Stimulated activated CD8-positive, alpha-beta memory T cell treated with anti-CD3 and anti-CD28 coated beads, Interleukin-4, amount 100 ng/mL, for 24 hours (primary cell): ENCODE measurements at regions not wholly inside any gene's neighbourhood (a gene's known extent, or its start where the extent isn't known, plus 50 kb on each side); places are given as distances from the start of the nearest gene placed in this dataset.

Source experiments
- DNase-seq: peaks from one replicate; pipeline ENCODE4 v3.0.0-alpha.2; 2020; ENCODE audit warnings: low read depth

DNA sequence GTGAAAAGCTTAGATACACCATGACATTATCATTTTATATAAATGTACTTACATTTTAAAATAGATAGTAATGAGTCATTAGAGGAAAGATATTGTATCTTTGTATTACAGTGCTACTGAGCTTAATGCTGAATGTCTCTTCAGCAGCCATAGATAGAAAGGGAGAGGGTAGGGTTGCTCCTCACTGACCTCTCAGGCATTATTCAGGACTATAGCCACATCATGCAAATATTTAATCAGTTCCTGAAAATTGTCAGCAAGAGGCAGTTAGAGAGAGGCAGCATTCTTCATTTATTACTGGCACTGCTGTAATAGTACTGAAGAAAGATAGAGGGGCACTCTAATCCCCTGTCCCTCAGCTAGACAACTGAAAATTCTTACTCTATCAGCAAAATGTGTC is 242.0 kb upstream of the TANK start:
- DNase-seq: no peak

DNA sequence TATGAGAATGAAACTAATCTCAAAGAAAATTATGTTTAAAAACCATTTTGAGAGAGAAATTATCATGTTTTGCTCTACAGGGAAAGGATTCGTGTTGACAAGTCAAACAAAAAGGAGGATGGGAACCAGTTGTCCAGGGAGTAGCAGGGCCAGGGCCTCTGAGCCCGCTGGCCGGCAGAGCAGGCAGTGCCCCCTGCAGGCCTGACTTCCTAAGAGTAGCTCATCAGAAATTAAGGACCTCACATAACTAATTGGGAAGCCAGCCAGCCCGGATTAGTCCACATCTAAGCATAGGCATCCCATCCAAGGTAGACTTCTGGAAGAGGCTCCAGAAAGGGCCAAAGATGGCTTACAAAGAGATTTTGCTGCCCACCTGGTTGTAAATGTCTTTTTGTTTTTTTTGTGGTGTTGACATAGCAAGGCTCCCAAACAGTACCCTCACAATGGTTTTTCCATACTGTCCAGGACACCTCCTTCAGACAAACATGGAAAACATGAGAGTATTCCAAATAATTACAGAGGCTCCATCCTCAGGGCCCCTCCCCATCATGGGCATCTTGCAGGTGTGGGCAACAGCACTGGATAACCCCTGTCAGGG is 241.2 kb upstream of the TANK start:
- DNase-seq: peak; percentile 3

DNA sequence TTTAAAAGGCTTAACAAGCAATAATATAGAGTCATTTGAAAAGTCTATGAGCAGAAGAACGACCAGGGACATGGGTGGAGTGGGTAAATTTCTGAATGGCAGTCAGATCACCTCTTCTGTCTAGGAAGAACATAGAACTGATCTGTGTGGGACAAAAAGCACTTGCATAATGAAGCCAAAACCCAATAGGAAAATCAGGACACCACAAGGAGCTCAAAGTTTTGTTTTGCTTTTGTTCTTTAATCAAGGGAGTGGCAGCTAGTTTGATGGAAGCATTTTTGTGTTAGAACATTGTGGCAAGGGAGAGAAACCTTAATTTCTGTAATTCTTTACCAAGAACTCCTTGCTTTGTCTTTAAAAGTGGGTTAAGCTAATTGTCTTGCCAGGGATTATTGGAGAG is 240.2 kb upstream of the TANK start:
- no peak for DNase-seq

DNA sequence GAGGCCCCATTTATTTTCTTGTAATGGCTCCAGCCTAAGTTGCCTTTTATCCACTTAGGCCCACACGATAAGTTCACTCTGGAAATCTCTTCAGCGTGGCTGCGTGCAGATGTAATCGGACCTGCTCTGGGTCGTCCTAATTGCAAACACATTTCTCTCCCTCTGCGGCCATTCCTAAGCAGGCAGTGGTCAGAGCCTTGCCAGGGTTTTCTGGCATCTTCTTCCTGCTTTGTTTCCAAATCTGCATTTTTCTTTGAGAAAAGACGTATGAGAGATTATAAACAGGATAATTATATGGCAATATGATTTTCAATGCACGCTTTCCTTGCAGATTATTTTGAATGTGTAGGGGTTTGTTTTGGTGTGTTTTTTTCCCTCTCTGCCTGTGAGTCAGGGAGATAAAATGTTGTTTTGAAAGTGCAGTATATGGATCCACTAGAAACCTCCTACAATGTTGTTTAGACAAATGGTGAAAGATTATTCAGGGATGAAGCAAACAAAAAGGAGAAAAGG is 239.4 kb upstream of the TANK start:
- DNase-seq: no peak

DNA sequence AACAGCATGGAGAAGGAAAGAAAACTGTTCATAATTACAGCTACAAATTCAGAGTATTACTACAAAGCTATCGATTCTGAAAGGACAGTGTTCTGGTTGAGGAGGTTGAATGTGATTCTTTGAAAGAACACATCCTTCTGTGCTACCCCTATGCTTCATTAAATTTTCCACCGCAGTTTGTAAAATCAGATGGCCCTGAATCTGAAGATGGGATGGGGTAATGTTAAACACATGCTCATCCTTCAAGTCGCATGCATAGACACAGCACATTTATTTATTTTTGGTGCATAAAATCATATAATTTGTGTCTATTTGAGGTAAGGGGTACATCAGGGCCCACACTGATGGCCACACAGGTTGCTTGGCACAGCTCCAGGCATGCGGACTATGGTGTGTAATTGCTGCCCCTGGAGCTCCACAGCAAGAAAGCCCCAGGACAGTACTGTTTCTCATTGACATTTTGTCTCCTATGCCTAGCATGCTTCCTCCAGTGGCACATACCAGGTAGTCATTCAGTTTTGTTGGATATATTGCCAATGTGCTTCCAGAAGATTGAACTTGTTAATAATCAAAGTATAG is 238.8 kb upstream of the TANK start:
- no peak for DNase-seq

DNA sequence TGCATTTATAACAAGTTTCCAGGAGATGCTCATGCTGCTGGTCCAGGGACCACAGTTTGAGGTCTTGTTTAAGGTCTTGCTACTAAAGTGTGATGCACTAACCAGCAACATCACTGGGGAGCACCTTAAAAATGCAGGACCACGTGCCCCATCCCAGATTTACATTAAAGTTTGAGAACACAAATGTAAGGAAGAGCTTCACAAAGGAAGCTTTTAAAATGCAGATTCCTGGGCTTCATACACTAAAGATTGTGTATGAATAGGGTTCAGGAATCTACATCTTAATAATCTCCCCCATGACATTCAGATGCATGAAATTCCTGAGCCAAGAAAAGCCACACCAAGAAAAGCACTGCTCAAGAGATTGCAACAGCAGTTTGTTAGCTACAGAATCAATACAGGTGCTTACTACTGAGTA is 235.3 kb upstream of the TANK start:
- DNase-seq: no peak

DNA sequence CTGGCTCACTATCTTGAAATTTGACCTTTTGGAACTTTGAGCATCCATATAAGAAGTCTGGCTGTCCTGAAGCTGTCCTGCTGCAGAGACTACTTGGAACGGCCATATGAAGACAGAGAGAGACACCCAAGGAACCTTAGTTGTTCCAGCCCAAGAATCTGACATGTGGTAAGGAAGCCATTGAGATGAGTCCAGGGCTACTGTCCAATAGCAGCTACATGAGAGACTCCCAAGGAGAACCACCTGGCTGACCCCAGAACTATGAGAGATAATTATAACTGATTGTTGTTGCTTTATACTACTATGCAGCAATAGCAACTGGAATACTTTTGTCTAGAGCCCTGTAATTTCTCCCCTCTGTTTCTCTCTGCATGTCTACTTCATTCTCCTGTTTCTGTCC is 234.3 kb upstream of the TANK start:
- no peak for DNase-seq

DNA sequence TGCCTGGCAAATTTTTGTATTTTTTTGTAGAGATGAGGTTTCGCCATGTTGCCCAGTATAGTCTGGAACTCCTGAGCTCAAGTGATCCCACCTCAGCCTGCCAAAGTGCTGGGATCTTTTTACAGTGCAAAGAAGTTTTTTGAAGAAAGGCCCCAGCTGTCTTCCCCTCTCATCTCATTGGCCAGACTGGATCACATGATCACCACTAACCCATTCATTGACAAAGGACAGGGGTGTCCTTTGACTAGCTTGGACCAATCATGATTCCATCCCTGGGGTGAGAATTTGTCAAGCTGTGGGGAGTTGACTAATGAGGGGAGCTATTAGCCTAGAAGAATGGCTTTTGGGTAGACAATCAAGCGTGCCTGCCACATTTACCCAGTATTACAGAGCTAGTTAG is 232.9 kb upstream of the TANK start:
- no peak for DNase-seq

DNA sequence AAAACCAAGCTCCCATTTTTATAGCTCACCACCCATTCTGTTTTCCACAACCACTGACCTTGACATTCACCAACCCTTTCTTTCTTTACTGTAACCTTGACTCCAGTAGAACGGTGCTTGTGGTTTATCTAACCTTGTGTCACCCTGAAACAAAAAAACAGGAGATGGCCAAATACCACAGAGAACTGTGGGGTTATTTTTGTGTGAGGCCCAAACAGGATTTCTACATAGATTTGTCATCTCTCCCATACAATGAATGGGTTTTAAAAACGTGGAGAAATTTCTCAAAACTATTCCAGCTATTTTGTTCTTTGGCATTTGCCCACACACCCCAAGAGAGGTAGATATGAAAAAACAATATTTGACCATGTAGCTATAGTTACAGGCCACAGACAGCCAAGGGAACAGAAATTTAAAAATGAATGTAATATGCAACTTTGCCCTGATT is 231.3 kb upstream of the TANK start:
- DNase-seq: no peak

DNA sequence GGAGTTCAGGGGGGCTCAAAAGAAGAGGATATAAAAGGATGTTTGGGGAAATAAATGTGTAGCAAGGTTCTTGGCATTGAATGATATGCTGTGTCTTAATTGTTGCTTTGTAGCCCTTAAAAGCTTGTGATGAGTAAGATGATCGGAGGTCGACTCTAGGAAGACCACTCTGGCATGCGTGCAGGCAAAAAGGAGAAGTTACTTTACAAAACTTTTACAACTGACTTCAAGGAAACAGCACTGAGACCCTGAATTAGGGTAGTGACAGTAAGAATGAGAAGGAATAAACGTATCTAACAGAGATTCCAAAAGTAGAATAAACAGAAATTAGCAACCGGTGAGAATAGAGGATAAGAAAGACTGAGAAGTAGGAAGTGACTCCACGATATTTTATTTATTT is 228.7 kb upstream of the TANK start:
- no peak for DNase-seq

DNA sequence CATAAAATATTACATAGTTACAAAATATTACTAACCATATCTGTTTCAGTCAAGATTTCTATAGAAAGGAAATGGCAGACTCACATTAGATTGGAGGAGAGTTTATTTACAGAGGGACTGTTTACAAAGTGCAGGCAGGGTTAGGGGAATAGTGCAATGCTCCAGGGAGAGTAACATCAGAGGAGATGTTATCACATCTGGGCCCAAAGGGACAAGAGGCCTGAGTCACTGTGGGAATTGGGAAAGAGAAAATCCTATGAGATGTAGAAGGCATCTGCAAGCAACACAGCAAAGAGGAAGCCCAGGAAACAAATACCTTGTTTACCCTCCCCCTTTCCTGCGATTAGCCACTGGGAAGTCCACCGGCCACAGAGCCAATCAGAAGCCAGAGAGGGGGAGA is 227.3 kb upstream of the TANK start:
- no peak for DNase-seq

DNA sequence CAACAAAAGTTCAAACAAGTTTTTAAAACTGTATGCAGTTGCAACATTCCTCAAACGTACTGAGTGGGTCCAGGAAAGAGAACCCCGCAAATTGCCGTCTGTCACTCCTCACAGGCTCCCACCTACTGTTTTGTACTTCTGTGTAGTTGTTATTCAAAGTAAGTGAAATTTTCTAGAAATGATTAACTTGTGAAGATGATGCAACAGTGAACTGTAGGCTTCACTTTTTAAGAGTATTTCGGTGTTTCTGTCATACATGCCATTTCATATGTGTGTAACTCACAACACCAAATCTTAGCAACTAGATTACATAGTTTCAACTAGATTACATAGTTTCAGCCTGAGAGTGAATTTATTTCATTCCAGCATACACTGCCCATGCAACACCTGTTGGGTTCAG is 226.0 kb upstream of the TANK start:
- DNase-seq: no peak

DNA sequence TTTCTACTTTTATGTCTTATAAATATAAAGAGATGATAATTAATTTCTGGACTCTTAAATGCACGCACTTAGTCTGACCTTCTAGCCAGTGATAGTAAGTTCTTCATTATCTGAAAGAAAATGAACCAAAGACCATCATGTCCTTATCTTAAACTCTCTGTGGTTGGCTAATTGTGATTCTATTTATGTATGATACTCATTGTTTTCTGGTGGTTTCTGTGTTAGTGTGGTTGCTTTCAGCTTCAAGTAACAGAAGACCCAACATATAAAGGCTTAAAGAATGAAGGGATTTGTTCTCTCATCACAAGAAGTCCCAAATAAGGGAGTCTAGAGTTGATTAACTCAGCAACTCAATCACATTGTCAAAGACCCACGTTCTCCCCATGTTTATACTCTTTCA is 225.2 kb upstream of the TANK start:
- no peak for DNase-seq

DNA sequence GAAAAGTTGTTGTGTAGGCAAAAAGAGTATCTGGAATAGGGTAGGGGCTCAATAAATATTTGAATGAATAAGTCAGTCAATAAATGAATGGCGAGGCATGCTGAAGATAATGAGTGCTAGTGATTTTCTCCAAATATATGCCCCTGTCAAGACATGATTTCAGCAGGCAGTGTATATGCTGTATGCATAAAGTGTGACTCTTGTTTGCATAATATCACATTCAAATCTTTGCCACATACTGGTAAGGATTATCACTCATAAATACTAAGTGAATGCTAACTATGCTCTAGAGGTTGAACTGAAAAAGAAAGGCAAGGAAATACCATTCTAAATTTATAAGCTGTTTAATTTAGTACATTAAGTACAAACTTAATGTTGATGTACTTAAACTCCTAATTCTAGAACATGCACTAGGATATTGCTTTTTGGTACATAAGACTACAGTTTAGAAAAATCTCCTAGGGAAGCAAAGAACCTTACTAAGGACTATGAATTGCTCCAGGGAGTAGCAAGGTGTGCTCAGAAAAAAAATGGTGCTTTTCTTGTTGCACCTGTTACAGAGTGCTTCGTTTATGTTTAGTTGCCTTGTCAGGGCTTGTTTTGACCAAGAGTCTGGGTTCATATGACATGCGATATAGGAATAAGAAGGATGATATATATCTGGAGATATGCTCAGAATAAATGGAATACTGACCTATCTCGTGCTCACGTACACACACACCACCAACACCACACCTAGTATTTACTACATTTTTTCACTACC is 224.0 kb upstream of the TANK start:
- no peak for DNase-seq

DNA sequence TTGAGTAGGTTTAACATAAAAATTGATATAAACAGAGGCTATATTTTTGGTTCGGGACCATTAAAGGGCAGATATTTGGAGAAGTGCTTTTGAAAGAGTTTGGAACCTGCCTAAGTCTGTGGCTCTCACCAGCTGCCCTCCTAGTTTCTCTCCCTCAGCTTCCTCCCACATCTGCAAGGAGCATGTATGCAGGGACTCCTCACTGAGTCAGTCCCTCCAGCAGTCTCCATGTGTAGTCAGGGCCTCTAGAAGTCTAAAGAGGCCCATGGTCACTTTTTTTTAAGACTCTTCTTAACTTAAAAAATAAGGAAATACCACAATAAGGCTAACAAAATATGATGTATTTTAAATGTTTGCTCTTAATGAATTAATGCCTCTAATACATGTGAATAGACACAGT is 220.0 kb upstream of the TANK start:
- no peak for DNase-seq

DNA sequence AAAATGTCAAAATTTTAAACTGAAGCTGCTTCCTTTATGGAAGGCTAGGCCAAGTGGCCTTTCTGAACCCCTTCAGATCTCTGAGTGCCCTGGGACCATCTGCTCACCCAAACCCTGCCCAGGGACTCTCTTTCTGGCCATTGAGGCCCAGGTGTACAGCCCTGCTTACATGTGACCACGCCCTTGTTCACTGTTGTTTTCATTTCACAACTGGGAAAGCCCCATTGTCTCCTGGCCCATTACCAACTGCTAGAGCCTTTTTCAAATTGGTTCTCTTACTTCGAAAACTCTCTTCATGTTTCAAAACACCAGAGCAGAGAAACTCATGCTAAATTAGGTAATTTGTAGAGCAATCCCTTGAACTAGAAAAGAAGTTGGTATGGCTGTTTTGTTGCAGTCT is 219.5 kb upstream of the TANK start:
- DNase-seq: no peak

DNA sequence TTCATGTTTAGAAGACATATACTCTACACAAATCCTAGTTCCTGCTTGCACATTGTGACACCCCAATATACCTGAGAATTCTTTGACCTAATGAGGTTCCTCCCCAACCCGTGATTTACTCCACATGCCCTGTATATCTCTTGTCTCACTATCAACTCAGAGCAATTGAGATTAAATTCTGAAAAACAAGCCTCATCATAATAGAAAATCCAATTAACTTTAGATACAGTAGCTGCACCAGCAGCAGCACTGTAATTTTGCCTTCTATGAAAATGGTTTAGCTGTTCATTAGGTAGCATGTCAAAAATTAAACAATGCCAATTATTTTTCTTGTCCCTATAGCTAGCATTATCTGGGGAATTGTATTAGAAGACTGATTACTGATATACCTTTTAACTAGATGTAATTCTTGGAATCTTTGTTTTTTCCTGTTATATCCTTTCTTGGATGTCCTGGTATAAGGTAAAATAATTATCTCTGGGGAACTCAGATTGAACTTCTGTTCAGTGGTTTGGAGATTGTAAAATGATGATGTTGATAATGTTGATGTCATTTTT is 218.9 kb upstream of the TANK start:
- no peak for DNase-seq

DNA sequence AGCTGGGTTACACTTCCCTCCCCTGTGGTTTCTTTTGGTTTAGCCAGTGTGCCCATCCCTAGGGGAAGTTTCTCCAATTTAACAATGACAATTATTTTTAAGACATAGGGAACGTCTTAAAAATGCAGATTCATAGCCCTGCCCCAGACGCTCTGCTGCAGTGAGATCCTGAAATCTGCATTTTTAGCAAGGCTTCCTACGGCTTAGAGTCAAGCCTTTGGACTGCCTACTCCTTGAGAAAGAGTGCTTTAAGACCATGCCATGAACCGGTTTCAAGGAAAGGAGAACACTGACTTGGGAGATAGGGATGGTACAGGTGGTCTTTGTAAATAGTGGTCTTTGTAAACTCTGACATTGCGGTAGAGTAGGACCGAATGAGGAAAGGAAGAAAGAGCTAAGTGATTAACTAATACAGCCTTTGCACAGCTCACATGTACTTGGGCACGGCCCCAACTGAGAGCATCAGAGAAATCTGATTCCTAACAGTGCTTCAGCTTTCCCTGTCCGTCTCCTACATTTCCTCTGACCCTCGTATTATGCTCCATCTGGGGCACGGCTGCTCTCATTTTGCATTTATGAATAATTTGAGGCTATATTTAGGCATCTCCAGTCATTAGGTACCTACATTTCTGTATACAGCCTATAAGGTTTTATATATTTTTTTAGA is 217.6 kb upstream of the TANK start:
- DNase-seq: no peak

DNA sequence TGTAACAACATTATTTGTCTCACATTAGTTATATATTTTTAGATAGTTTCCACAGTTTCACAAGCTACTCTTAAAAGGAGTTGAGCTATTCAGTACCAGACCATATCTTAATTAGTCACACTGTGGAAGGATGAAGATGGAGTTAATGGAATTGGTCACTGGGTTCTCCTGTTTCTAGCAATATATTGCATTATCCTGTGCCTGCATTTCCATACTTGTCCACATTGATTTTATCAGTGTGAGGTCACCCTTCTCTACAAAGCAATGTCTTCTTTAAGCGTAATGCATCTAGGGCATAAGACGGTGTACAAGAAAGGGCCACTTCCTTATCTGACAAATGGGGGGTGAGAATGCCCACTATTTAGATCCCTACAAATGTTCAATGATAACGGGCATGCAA is 216.8 kb upstream of the TANK start:
- DNase-seq: no peak

DNA sequence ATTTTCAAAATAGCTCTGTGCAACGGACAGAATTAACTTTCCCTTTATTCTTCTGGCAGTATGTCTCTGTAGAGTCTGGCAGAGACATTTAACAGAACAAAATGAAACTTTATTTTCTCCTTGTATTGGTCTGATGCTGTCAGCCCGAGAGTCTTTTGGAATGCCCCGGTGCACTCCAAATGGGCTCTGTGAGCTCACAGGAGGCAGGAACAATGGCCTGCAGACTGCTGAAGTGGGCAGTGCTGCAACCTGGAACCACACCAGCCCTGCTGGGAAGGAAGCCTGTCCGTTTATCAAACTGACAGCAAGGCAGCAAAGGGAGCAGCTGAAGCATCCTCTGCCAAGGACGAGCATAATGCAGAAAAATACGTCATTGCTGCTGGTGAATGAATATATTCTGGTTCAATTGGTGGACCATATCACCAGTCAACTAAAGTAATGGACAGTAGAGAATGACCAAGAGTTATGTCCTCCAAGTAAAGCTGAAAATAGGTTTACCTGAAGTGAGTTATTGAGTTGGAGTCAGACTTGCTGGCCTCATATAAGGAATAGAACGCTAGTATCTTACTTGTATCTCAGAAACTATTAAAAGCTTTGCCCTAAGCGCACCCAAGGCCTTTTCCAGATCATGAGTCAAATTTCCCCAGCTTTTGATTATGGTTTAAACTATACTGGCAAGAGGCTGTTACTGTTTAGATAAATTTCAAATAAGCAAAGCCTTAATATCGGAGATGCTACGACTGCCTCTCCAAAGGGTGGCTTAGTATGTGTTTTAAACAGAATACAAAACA is 207.6 kb upstream of the TANK start:
- DNase-seq: no peak

DNA sequence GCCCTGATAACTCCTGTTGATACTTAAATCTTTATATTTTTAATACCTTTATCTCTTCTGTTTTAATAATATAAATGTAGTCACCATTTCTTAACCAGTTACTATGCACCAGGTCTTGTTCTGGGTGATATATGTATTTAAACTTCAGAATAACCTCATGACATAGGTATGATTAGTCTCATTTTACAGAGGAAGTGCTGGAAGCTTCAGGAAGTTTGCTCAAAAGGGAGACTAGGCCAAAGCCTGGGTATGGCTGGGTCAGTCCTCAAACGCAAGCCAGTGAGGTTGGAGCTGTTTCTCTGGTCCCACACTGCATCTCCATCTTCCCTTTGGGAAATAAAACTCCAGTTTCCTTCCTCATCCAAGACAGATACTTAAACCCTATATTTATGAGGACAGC is 204.7 kb upstream of the TANK start:
- DNase-seq: no peak
